ENCODE measurements at regions not wholly inside any gene's neighbourhood (a gene's known extent, or its start where the extent isn't known, plus 50 kb on each side); places are given as distances from the start of the nearest gene placed in this dataset.
A peak's percentile ranks its signal among the peaks of the same experiment; 100 is the strongest.

GRCh38 chr12:107402041-107403022, 283.3 kb upstream of the PWP1 start:
- DNase-seq (ENCODE audit: low spot score): peak; percentile 5

- DNase-seq (ENCODE audit: low spot score): no peak
Observed at GRCh38 chr12:107404981-107405380, 280.6 kb upstream of the PWP1 start.

GRCh38 chr12:107405436-107405835, 280.2 kb upstream of the PWP1 start:
- DNase-seq (ENCODE audit: low spot score): no peak

GRCh38 chr12:107406932-107407331, 278.7 kb upstream of the PWP1 start:
- DNase-seq (ENCODE audit: low spot score): no peak

GRCh38 chr12:107411792-107412535, 273.6 kb upstream of the PWP1 start:
- DNase-seq (ENCODE audit: low spot score): no peak

- no peak for DNase-seq (ENCODE audit: low spot score)
Observed at GRCh38 chr12:107415071-107415470, 270.5 kb upstream of the PWP1 start.

- DNase-seq (ENCODE audit: low spot score): no peak
Observed at GRCh38 chr12:107415834-107416233, 269.8 kb upstream of the PWP1 start.

GRCh38 chr12:107417004-107417403, 268.6 kb upstream of the PWP1 start:
- DNase-seq (ENCODE audit: low spot score): no peak

- no peak for DNase-seq (ENCODE audit: low spot score)
Observed at GRCh38 chr12:107418981-107419380, 266.6 kb upstream of the PWP1 start.

GRCh38 chr12:107423531-107423930, 262.1 kb upstream of the PWP1 start:
- no peak for DNase-seq (ENCODE audit: low spot score)

GRCh38 chr12:107429006-107429705, 256.4 kb upstream of the PWP1 start:
- DNase-seq (ENCODE audit: low spot score): no peak

GRCh38 chr12:107431942-107432341, 253.7 kb upstream of the PWP1 start:
- DNase-seq (ENCODE audit: low spot score): no peak

- no peak for DNase-seq (ENCODE audit: low spot score)
Observed at GRCh38 chr12:107435072-107435471, 250.5 kb upstream of the PWP1 start.

GRCh38 chr12:107435520-107435919, 250.1 kb upstream of the PWP1 start:
- DNase-seq (ENCODE audit: low spot score): no peak

GRCh38 chr12:107436376-107436775, 249.2 kb upstream of the PWP1 start:
- DNase-seq (ENCODE audit: low spot score): no peak

GRCh38 chr12:107436836-107437235, 248.8 kb upstream of the PWP1 start:
- no peak for DNase-seq (ENCODE audit: low spot score)

GRCh38 chr12:107437954-107438353, 247.6 kb upstream of the PWP1 start:
- DNase-seq (ENCODE audit: low spot score): no peak

GRCh38 chr12:107439026-107439738, 246.4 kb upstream of the PWP1 start:
- DNase-seq (ENCODE audit: low spot score): no peak

- no peak for DNase-seq (ENCODE audit: low spot score)
Observed at GRCh38 chr12:107440606-107441005, 245.0 kb upstream of the PWP1 start.

- DNase-seq (ENCODE audit: low spot score): no peak
Observed at GRCh38 chr12:107441665-107442300, 243.8 kb upstream of the PWP1 start.

GRCh38 chr12:107442326-107442987, 243.1 kb upstream of the PWP1 start:
- no peak for DNase-seq (ENCODE audit: low spot score)
